ENCODE measurements at regions not wholly inside any gene's neighbourhood (a gene's known extent, or its start where the extent isn't known, plus 50 kb on each side); places are given as distances from the start of the nearest gene placed in this dataset.
"Not testable (repeated sequence)": the region's sequence is repeated elsewhere in the genome, so short reads cannot be mapped to it uniquely, and the experiment has no call there.

DNA sequence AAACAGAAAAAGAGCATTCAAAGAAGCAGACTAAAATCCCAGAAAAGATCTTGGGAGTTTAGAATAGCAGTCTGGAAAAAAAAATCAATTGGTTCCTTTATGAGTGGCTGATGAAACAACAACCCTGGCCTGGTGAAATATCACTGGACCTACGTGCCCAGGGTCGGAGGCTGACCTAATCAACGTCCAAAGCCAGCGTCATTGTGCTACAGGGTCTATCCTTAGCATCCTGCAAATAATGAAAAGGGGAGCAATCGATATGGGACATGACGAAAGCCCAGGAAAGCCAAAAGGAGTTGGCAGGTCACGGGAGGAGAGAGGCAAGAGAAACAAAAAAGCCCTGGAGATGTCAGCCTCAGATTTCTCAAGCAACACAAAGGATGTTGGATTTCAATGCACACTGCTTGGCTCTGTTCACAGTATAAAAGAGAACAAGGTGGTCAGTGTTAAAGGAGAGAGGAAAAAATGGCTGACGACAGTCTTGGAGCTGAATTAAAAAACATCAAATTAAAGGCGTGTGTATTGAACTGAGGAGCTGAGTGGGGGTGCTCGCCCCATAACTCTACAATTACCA, 148.8 kb downstream of the BLID start:
- H4K20me1 ChIP-seq (ENCODE audit: insufficient read depth, low read length): no peaks in the 10 kb centered on the region
- no peak overlapping the region for H2AFZ ChIP-seq (ENCODE audit: low read length)
- intact Hi-C loops (cut with micrococcal nuclease; ENCODE audit: unreplicated experiment): no loop called here
- no peaks in the 10 kb centered on the region for H3K36me3 ChIP-seq (ENCODE audit: insufficient read depth, low read length)
- TF ChIP-seq EZH2phosphoT487 (IDR thresholded peaks at IDR 0.05; ENCODE audit: borderline replicate concordance, low read depth, low read length): no peak
- TF ChIP-seq, protein P1, sequence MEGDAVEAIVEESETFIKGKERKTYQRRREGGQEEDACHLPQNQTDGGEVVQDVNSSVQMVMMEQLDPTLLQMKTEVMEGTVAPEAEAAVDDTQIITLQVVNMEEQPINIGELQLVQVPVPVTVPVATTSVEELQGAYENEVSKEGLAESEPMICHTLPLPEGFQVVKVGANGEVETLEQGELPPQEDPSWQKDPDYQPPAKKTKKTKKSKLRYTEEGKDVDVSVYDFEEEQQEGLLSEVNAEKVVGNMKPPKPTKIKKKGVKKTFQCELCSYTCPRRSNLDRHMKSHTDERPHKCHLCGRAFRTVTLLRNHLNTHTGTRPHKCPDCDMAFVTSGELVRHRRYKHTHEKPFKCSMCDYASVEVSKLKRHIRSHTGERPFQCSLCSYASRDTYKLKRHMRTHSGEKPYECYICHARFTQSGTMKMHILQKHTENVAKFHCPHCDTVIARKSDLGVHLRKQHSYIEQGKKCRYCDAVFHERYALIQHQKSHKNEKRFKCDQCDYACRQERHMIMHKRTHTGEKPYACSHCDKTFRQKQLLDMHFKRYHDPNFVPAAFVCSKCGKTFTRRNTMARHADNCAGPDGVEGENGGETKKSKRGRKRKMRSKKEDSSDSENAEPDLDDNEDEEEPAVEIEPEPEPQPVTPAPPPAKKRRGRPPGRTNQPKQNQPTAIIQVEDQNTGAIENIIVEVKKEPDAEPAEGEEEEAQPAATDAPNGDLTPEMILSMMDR (conservative IDR thresholded peaks at IDR 0.05; ENCODE audit: low read length): no peak
- no peak for DNase-seq (ENCODE audit: low spot score)
- H3K4me1 ChIP-seq (ENCODE audit: insufficient read depth, low read length, poor library complexity, severe bottlenecking): no peaks in the 10 kb centered on the region
- ChIA-PET POLR2A (interaction anchor here (0.8 kb wide), 1 partner anchor 68 kb away, joined by 3 read pairs; no protein-coding TSS in a partner anchor), CTCF (ENCODE audit: unreplicated experiment) (no interaction called here)
- BruUV-seq (replicated peaks): no TSS peak
- no peaks in the 10 kb centered on the region for H3K9me3 ChIP-seq (ENCODE audit: low read length)
- H3K4me2 ChIP-seq (ENCODE audit: low read length): no peak overlapping the region
- no peaks in the 10 kb centered on the region for H3K79me2 ChIP-seq (ENCODE audit: insufficient read depth, low read depth, low read length)
- H3K9me2 ChIP-seq (ENCODE audit: insufficient read depth, low read length): no peaks in the 10 kb centered on the region
- no peak overlapping the region for H3K4me3 ChIP-seq (ENCODE audit: low read depth, low read length, poor library complexity, severe bottlenecking)
- no peak overlapping the region for H3K27ac ChIP-seq (ENCODE audit: low read depth, low read length, poor library complexity, severe bottlenecking)

DNA sequence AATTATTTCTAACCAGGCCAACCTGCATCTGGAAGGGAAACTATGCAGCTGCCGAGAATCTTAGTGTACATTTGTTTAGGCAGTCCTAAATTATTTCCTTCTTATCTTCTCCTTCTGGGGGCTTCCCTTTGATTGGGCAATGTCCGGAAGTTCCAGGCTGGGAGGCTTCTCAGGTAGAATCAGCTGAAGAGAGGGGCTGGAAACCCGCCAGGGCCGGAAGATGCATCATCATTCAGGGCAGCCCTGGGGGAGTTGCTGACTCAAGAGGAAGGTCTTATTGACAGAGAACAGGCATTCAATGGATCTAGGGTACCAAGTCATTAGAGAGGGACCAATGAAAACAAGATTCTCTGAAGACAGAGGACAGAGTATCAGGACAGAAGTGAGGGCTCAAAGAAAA, 150.7 kb downstream of the BLID start:
- Histone ChIP-seq H3K36me3 (ENCODE audit: insufficient read depth, low read length) (no peaks in the 10 kb centered on the region), H3K27ac (ENCODE audit: low read depth, low read length, poor library complexity, severe bottlenecking) (no peak overlapping the region), H3K4me1 (ENCODE audit: insufficient read depth, low read length, poor library complexity, severe bottlenecking) (no peaks in the 10 kb centered on the region), H3K4me3 (ENCODE audit: low read depth, low read length, poor library complexity, severe bottlenecking) (no peak overlapping the region), H4K20me1 (ENCODE audit: insufficient read depth, low read length) (no peaks in the 10 kb centered on the region), H3K4me2 (ENCODE audit: low read length) (no peak overlapping the region), H3K9me3 (ENCODE audit: low read length) (no peaks in the 10 kb centered on the region), H2AFZ (ENCODE audit: low read length) (no peak overlapping the region), H3K79me2 (ENCODE audit: insufficient read depth, low read depth, low read length) (no peaks in the 10 kb centered on the region), H3K9me2 (ENCODE audit: insufficient read depth, low read length) (no peaks in the 10 kb centered on the region)
- BruUV-seq (replicated peaks): no TSS peak
- intact Hi-C loops (cut with micrococcal nuclease; ENCODE audit: unreplicated experiment): no loop called here
- POLR2A ChIA-PET: interaction anchor here (0.6 kb wide), 1 partner anchor 24 kb away, joined by 3 read pairs; no protein-coding TSS in a partner anchor
- no peak for TF ChIP-seq EZH2phosphoT487 (IDR thresholded peaks at IDR 0.05; ENCODE audit: borderline replicate concordance, low read depth, low read length)
- TF ChIP-seq, protein P1 (conservative IDR thresholded peaks at IDR 0.05; ENCODE audit: low read length): no peak
- CTCF ChIA-PET (ENCODE audit: unreplicated experiment): no interaction called here
- no peak for DNase-seq (ENCODE audit: low spot score)

DNA sequence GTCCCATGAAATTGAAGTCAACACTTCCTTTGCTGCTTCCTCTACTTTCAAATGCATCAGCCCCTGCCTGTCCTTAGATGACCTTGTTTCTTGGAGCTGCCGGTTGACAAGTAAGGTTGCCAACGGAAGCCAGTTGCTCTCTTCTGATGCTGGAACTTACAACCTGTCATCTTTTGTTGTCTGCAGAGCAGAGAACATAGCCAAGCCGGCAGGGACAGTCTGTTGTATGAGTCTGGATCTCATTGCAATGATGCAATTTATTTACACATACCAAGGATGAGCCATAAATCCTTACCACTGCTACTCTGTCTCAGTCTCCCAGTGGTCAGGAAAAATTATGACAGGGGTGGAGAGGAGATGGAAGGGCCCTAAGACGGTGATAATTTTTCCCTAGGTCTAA, 151.4 kb downstream of the BLID start:
- no peak overlapping the region for H2AFZ ChIP-seq (ENCODE audit: low read length)
- CTCF ChIA-PET (ENCODE audit: unreplicated experiment): no interaction called here
- no peaks in the 10 kb centered on the region for H3K36me3 ChIP-seq (ENCODE audit: insufficient read depth, low read length)
- no TSS peak for BruUV-seq (replicated peaks)
- intact Hi-C loops (cut with micrococcal nuclease; ENCODE audit: unreplicated experiment): no loop called here
- no peaks in the 10 kb centered on the region for H3K9me3 ChIP-seq (ENCODE audit: low read length)
- TF ChIP-seq, protein P1 (conservative IDR thresholded peaks at IDR 0.05; ENCODE audit: low read length): no peak
- no peak for TF ChIP-seq EZH2phosphoT487 (IDR thresholded peaks at IDR 0.05; ENCODE audit: borderline replicate concordance, low read depth, low read length)
- H3K79me2 ChIP-seq (ENCODE audit: insufficient read depth, low read depth, low read length): no peaks in the 10 kb centered on the region
- no peak for DNase-seq (ENCODE audit: low spot score)
- no peak overlapping the region for H3K27ac ChIP-seq (ENCODE audit: low read depth, low read length, poor library complexity, severe bottlenecking)
- H3K4me2 ChIP-seq (ENCODE audit: low read length): no peak overlapping the region
- H3K9me2 ChIP-seq (ENCODE audit: insufficient read depth, low read length): no peaks in the 10 kb centered on the region
- POLR2A ChIA-PET: no interaction called here
- H4K20me1 ChIP-seq (ENCODE audit: insufficient read depth, low read length): no peaks in the 10 kb centered on the region
- no peak overlapping the region for H3K4me3 ChIP-seq (ENCODE audit: low read depth, low read length, poor library complexity, severe bottlenecking)
- H3K4me1 ChIP-seq (ENCODE audit: insufficient read depth, low read length, poor library complexity, severe bottlenecking): no peaks in the 10 kb centered on the region

DNA sequence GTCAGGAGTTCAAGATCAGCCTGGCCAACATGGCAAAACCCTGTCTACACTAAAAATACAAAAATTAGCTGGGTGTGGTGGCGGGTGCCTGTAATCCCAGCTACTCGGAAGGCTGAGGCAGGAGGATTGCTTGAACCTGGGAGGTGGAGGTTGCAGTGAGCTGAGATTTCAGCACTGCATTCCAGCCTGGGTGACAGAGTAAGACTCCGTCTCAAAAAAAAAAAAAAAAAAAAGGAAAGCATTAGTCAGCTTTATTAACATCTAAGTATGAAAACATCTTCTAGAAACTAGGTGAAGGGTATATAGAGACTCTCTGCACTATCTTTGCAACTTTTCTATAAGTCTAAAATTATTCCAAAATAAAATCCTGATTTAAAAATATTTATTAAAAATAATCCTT, 152.2 kb downstream of the BLID start:
- H2AFZ ChIP-seq (ENCODE audit: low read length); H3K27ac ChIP-seq (ENCODE audit: low read depth, low read length, poor library complexity, severe bottlenecking); H3K4me3 ChIP-seq (ENCODE audit: low read depth, low read length, poor library complexity, severe bottlenecking); intact Hi-C loops (cut with micrococcal nuclease; ENCODE audit: unreplicated experiment); POLR2A ChIA-PET; H3K9me3 ChIP-seq (ENCODE audit: low read length); H3K79me2 ChIP-seq (ENCODE audit: insufficient read depth, low read depth, low read length); CTCF ChIA-PET (ENCODE audit: unreplicated experiment); H3K4me1 ChIP-seq (ENCODE audit: insufficient read depth, low read length, poor library complexity, severe bottlenecking); DNase-seq (ENCODE audit: low spot score); H3K36me3 ChIP-seq (ENCODE audit: insufficient read depth, low read length); H3K4me2 ChIP-seq (ENCODE audit: low read length); H4K20me1 ChIP-seq (ENCODE audit: insufficient read depth, low read length); H3K9me2 ChIP-seq (ENCODE audit: insufficient read depth, low read length); BruUV-seq (replicated peaks): not testable (repeated sequence)
